ENCODE measurements at regions not wholly inside any gene's neighbourhood (a gene's known extent, or its start where the extent isn't known, plus 50 kb on each side); places are given as distances from the start of the nearest gene placed in this dataset.

DNA sequence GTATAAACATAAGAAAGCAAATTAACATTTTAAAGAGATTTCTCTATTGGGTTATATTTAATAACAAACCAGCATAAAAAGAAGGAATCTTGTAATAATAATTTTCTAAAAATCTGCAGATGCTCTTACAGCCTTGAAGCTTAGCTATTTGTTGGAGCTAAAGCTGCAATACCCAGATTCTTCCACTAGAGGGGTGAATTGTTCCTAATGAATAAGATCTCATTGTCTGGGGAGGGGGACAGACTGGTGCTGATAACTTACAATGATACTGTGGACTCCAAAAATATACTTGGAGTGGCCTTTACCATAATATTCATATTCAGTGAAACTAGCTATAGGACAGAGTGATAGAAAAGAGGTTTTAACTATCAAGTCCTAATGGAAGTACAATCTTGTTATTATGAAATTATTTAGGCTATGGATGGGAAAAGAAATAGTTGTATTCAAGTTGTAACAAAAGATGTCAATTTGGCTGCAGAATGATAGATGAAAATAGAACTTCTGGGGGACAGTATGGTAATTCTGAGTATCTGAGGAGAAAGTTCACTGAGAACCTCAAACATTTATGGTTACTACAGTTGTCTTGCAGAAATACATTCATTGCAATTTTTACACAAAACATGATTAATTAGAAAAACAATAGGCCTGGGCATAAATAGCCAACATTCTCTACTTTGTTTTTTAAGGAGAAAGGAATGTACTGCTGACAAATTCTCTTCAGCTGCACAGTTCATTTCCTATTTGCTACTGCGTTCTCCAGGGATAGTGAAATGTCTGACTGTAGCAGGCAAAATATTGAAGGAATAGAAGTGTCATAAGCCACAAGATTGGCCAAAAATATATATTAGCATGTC is 443.3 kb downstream of the GBA3 start:
- TF ChIP-seq, protein P1, sequence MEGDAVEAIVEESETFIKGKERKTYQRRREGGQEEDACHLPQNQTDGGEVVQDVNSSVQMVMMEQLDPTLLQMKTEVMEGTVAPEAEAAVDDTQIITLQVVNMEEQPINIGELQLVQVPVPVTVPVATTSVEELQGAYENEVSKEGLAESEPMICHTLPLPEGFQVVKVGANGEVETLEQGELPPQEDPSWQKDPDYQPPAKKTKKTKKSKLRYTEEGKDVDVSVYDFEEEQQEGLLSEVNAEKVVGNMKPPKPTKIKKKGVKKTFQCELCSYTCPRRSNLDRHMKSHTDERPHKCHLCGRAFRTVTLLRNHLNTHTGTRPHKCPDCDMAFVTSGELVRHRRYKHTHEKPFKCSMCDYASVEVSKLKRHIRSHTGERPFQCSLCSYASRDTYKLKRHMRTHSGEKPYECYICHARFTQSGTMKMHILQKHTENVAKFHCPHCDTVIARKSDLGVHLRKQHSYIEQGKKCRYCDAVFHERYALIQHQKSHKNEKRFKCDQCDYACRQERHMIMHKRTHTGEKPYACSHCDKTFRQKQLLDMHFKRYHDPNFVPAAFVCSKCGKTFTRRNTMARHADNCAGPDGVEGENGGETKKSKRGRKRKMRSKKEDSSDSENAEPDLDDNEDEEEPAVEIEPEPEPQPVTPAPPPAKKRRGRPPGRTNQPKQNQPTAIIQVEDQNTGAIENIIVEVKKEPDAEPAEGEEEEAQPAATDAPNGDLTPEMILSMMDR (IDR thresholded peaks at IDR 0.05): peak; percentile 62 to 90 (median 81)
- TF ChIP-seq EP300 (IDR thresholded peaks at IDR 0.05): no peak

Data from esophagus muscularis mucosa (tissue), 3 donors.